Endothelial cell of umbilical vein (primary cell): ENCODE measurements at regions not wholly inside any gene's neighbourhood (a gene's known extent, or its start where the extent isn't known, plus 50 kb on each side); places are given as distances from the start of the nearest gene placed in this dataset.

Source experiments
- BruUV-seq: library from RNA; stranded (reverse); fragments of 400-500 nt; replicated peaks from 2 replicates; lab custom pipeline; 2021; lab: Mats Ljungman, UMichigan
- CTCF ChIA-PET: fragments of 300-600, 350-600 bp; sonication (Branson Sonifier 250); formaldehyde crosslinking; loops from one replicate; lab custom pipeline; 2021; ENCODE audit warnings: antibody characterized with exemption, inconsistent platforms; lab: Charles Lee
- POLR2A ChIA-PET: fragments of 300-600, 350-600 bp; sonication (Branson Sonifier 250); formaldehyde crosslinking; loops from one replicate; lab custom pipeline; 2021; ENCODE audit warnings: antibody characterized with exemption, inconsistent platforms; lab: Charles Lee
- DNase-seq: peaks from one replicate; pipeline ENCODE4 v3.0.0-alpha.2; 2011; ENCODE audit warnings: low read depth, low spot score
- FAIRE-seq: peaks from 2 replicates; lab custom pipeline; 2011; peaks lifted over from hg19 to GRCh38; lab: Jason Lieb, UNC
- H2AFZ ChIP-seq: 2 replicates; pipeline ENCODE4 v1.6.0; 2012; ENCODE audit warnings: low read depth, low read length, control low read depth, inconsistent platforms
- H3K27ac ChIP-seq: 2 replicates; pipeline ENCODE4 v1.5.1; 2011; ENCODE audit warnings: low read depth, mild to moderate bottlenecking, control low read depth, low read length, moderate library complexity; ENCODE audit not compliant: insufficient read depth
- H3K27me3 ChIP-seq, 2 experiments: 2 replicates each; pipeline versions ENCODE4 v1.6.0 to v1.6.1; 2011; ENCODE audit warnings: low read length in 2 of 2, mixed read lengths in 1 of 2; ENCODE audit not compliant: control insufficient read depth in 2 of 2, insufficient read depth in 2 of 2
- H3K36me3 ChIP-seq, 2 experiments: 2 replicates in 1 of 2; 3 replicates in 1 of 2; pipeline ENCODE4 v1.5.1; 2011; ENCODE audit warnings: low read length in 2 of 2, mild to moderate bottlenecking in 1 of 2, moderate library complexity in 1 of 2; ENCODE audit not compliant: control insufficient read depth in 2 of 2, insufficient read depth in 2 of 2; ENCODE audit errors: extremely low read depth in 1 of 2
- H3K4me1 ChIP-seq: 3 replicates; pipeline ENCODE4 v1.5.1; 2011; ENCODE audit warnings: mild to moderate bottlenecking, low read length; ENCODE audit not compliant: control insufficient read depth, insufficient read depth; ENCODE audit errors: extremely low read depth
- H3K4me2 ChIP-seq: 2 replicates; pipeline ENCODE4 v1.6.1; 2011; ENCODE audit warnings: low read length, control low read depth, mixed read lengths; ENCODE audit not compliant: insufficient read depth
- H3K4me3 ChIP-seq, 3 experiments: fragments of 200-600 bp in 1 of 3; sonication (generic), shearing (Covaris generic) in 1 of 3; replicated peaks in 1 of 3; 2 replicates each; pipeline ENCODE4 v1.5.1; 2011 to 2016; ENCODE audit warnings: control low read depth in 3 of 3, low read length in 3 of 3, mild to moderate bottlenecking in 2 of 3, inconsistent platforms in 1 of 3, low read depth in 1 of 3, moderate library complexity in 1 of 3; ENCODE audit not compliant: insufficient read depth in 1 of 3
- H3K79me2 ChIP-seq: 2 replicates; pipeline ENCODE4 v1.6.0; 2012; ENCODE audit warnings: low read length, inconsistent platforms; ENCODE audit not compliant: control insufficient read depth, insufficient read depth
- H3K9ac ChIP-seq: replicated peaks from 2 replicates; pipeline ENCODE3; 2011; ENCODE audit warnings: low read length, control low read depth; ENCODE audit not compliant: insufficient read depth; ENCODE audit errors: extremely low read depth
- H3K9me1 ChIP-seq: replicated peaks from 3 replicates; pipeline ENCODE4 v1.6.0; 2011; ENCODE audit warnings: mild to moderate bottlenecking, low read length; ENCODE audit not compliant: control insufficient read depth, insufficient read depth; ENCODE audit errors: extremely low read depth
- H3K9me3 ChIP-seq: replicated peaks from 2 replicates; pipeline ENCODE4 v1.5.1; 2012; ENCODE audit warnings: low read length, inconsistent platforms; ENCODE audit not compliant: control insufficient read depth, insufficient read depth
- H4K20me1 ChIP-seq: replicated peaks from 2 replicates; pipeline ENCODE3; 2011; ENCODE audit warnings: mild to moderate bottlenecking, low read length; ENCODE audit not compliant: control insufficient read depth, insufficient read depth; ENCODE audit errors: extremely low read depth
- CTCF ChIP-seq, 2 donors: IDR thresholded peaks; 1 replicate in 1 of 2; 2 replicates in 1 of 2; pipeline ENCODE4 v1.5.1; 2011; ENCODE audit warnings: low read length in 2 of 2, mild to moderate bottlenecking in 2 of 2, moderate library complexity in 2 of 2, control low read depth in 1 of 2, inconsistent platforms in 1 of 2, low read depth in 1 of 2; ENCODE audit not compliant: insufficient read depth in 1 of 2; ENCODE audit errors: extremely low read depth in 1 of 2
- EZH2 ChIP-seq: IDR thresholded peaks from 2 replicates; pipeline ENCODE4 v1.6.1; 2012; ENCODE audit warnings: borderline replicate concordance, low read depth, mild to moderate bottlenecking, moderate library complexity, low read length, inconsistent platforms; ENCODE audit not compliant: severe bottlenecking
- FOS ChIP-seq: IDR thresholded peaks from 2 replicates; pipeline ENCODE4 v1.6.1; 2011; ENCODE audit warnings: mild to moderate bottlenecking, low read length, moderate library complexity, borderline replicate concordance; ENCODE audit not compliant: insufficient read depth
- GATA2 ChIP-seq: IDR thresholded peaks from 2 replicates; pipeline ENCODE4 v1.7.0; 2011; ENCODE audit warnings: low read depth, mild to moderate bottlenecking, moderate library complexity, mixed read lengths, low read length; ENCODE audit not compliant: insufficient read length, insufficient read depth
- JUN ChIP-seq: IDR thresholded peaks from 2 replicates; pipeline ENCODE4 v1.6.1; 2011; ENCODE audit warnings: borderline replicate concordance, low read depth; ENCODE audit not compliant: insufficient read length, insufficient read depth
- MAX ChIP-seq: IDR thresholded peaks from 2 replicates; pipeline ENCODE4 v1.6.1; 2011; ENCODE audit not compliant: insufficient read depth, insufficient read length
- MYC ChIP-seq: IDR thresholded peaks from one replicate; pipeline ENCODE4 v1.6.1; 2011; ENCODE audit warnings: mild to moderate bottlenecking, low read depth, low read length
- POLR2A ChIP-seq: IDR thresholded peaks from 2 replicates; pipeline ENCODE4 v1.6.1; 2012; ENCODE audit warnings: low read depth, mild to moderate bottlenecking, control low read depth, low read length
- POLR2AphosphoS5 ChIP-seq: IDR thresholded peaks from 2 replicates; pipeline ENCODE4 v1.6.1; 2012; ENCODE audit warnings: low read depth, mild to moderate bottlenecking, control low read depth, low read length, moderate library complexity; ENCODE audit not compliant: insufficient read depth
- dilution Hi-C: fragments of 300-500 bp; cut with MboI; formaldehyde crosslinking; loops from one replicate; pipeline ENCODE4 v1.15.0; 2019; ENCODE audit warnings: low sequenced_read_pairs; ENCODE audit not compliant: extremely low pct_ligation_motif_present
- intact Hi-C: fragments of 100-400 bp; cut with micrococcal nuclease; formaldehyde crosslinking; loops from one replicate; pipeline ENCODE4 v1.10.0; 2022

GRCh38 chr3:145692751-145693150 is 468.2 kb downstream of the PLOD2 start:
- Histone ChIP-seq H3K4me2 (no peak overlapping the region), H3K27me3 (no peaks in the 10 kb centered on the region), H3K4me3 (no peak overlapping the region), H3K4me1 (no peaks in the 10 kb centered on the region), H3K9me1 (no peaks in the 10 kb centered on the region), H2AFZ (no peak overlapping the region), H3K9ac (no peak overlapping the region), H3K79me2 (no peaks in the 10 kb centered on the region), H3K27ac (no peak overlapping the region), H3K36me3 (no peaks in the 10 kb centered on the region), H3K9me3 (no peaks in the 10 kb centered on the region), H4K20me1 (no peaks in the 10 kb centered on the region)
- DNase-seq (peak; percentile 20), FAIRE-seq (no peak)
- dilution Hi-C loops (no loop called here), intact Hi-C loops (no loop called here)
- BruUV-seq, result no TSS peak
- no peak for TF ChIP-seq MYC
- no peak for TF ChIP-seq POLR2A
- TF ChIP-seq CTCF (IDR thresholded peaks at IDR 0.05; ENCODE audit: extremely low read depth in 1 of 2, insufficient read depth in 1 of 2, low read depth in 1 of 2, low read length in 2 of 2), result no peak
- TF ChIP-seq MAX, result no peak
- no peak for TF ChIP-seq EZH2
- no peak for TF ChIP-seq POLR2AphosphoS5
- TF ChIP-seq FOS, result no peak
- no peak for TF ChIP-seq JUN
- TF ChIP-seq GATA2, result no peak
- CTCF ChIA-PET, result interaction anchor here (1.7 kb wide), 1 partner anchor 12 kb away, joined by 4 read pairs; no protein-coding TSS in a partner anchor
- POLR2A ChIA-PET, result no interaction called here
